Neural cell (in vitro differentiated cells): ENCODE measurements at regions not wholly inside any gene's neighbourhood (a gene's known extent, or its start where the extent isn't known, plus 50 kb on each side); places are given as distances from the start of the nearest gene placed in this dataset.

Source experiments
- H2AFZ ChIP-seq: fragments of 200-600, 300-800 bp; sonication (generic), shearing (Covaris generic); 2 replicates; pipeline ENCODE4 v1.6.0; 2014; ENCODE audit warnings: low read depth, mild to moderate bottlenecking, antibody characterized with exemption, low read length, moderate library complexity
- H3F3A ChIP-seq: fragments of 200-600 bp; shearing (Covaris generic); 2 replicates; pipeline ENCODE4 v1.6.1; 2016; ENCODE audit warnings: mild to moderate bottlenecking, moderate library complexity, mixed read lengths, antibody characterized with exemption, low read length; ENCODE audit not compliant: insufficient read depth, poor library complexity, severe bottlenecking
- H3K27ac ChIP-seq: fragments of 200-600, 300-800 bp; sonication (generic), shearing (Covaris generic); 2 replicates; pipeline ENCODE4 v1.5.1; 2014; ENCODE audit warnings: mild to moderate bottlenecking, low read length, moderate library complexity
- H3K27me3 ChIP-seq: fragments of 300-800, 200-600 bp; sonication (generic), shearing (Covaris generic); 2 replicates; pipeline ENCODE4 v1.6.0; 2014; ENCODE audit warnings: mild to moderate bottlenecking, low read depth, low read length, moderate library complexity; ENCODE audit not compliant: insufficient read depth
- H3K36me3 ChIP-seq: fragments of 300-800, 200-600 bp; sonication (generic), shearing (Covaris generic); 2 replicates; pipeline ENCODE4 v1.5.1; 2014; ENCODE audit warnings: mild to moderate bottlenecking, antibody characterized with exemption, low read length, moderate library complexity; ENCODE audit not compliant: insufficient read depth
- H3K4me2 ChIP-seq: fragments of 300-800, 200-600 bp; sonication (generic), shearing (Covaris generic); 2 replicates; pipeline ENCODE4 v1.6.0; 2014; ENCODE audit warnings: mild to moderate bottlenecking, low read length
- H3K4me3 ChIP-seq: fragments of 300-800, 200-600 bp; sonication (generic), shearing (Covaris generic); 2 replicates; pipeline ENCODE4 v1.5.1; 2014; ENCODE audit warnings: mild to moderate bottlenecking, low read length, moderate library complexity
- H3K79me2 ChIP-seq: fragments of 200-600 bp; shearing (Covaris generic); replicated peaks from 2 replicates; pipeline ENCODE4 v1.6.0; 2014; ENCODE audit warnings: mild to moderate bottlenecking, low read length, moderate library complexity; ENCODE audit not compliant: insufficient read depth
- H3K9ac ChIP-seq: fragments of 300-800, 200-600 bp; sonication (generic), shearing (Covaris generic); 2 replicates; pipeline ENCODE4 v1.6.1; 2016; ENCODE audit warnings: mild to moderate bottlenecking, low read length, mixed read lengths
- H3K9me2 ChIP-seq: fragments of 200-600 bp; shearing (Covaris generic); 2 replicates; pipeline ENCODE4 v1.6.1; 2016; ENCODE audit warnings: mild to moderate bottlenecking, low read length, mixed read lengths; ENCODE audit not compliant: insufficient read depth
- H3K9me3 ChIP-seq: fragments of 200-600, 300-800 bp; sonication (generic), shearing (Covaris generic); 2 replicates; pipeline ENCODE4 v1.6.1; 2016; ENCODE audit warnings: mild to moderate bottlenecking, mixed run types, low read length, moderate library complexity, mixed read lengths
- H4K20me1 ChIP-seq: fragments of 200-600 bp; shearing (Covaris generic); 2 replicates; pipeline ENCODE4 v1.6.1; 2016; ENCODE audit warnings: mild to moderate bottlenecking, mixed run types; ENCODE audit not compliant: insufficient read depth
- EP300 ChIP-seq: fragments of 450-650 bp; conservative IDR thresholded peaks from 2 replicates; pipeline ENCODE4 v1.6.1; 2014; ENCODE audit warnings: antibody characterized with exemption, mild to moderate bottlenecking, moderate library complexity; ENCODE audit not compliant: poor library complexity, severe bottlenecking
- EZH2 ChIP-seq: fragments of 200-600, 300-800 bp; shearing (Covaris generic), sonication (generic); IDR thresholded peaks from 2 replicates; pipeline ENCODE4 v1.6.1; 2014; ENCODE audit warnings: antibody characterized with exemption, low read length, borderline replicate concordance, mild to moderate bottlenecking; ENCODE audit not compliant: insufficient read depth, poor library complexity, severe bottlenecking
- MXI1 ChIP-seq: fragments of 450-650 bp; conservative IDR thresholded peaks from 2 replicates; pipeline ENCODE4 v1.6.1; 2014; ENCODE audit warnings: antibody characterized with exemption, mild to moderate bottlenecking; ENCODE audit not compliant: poor library complexity, severe bottlenecking
- POLR2AphosphoS5 ChIP-seq: IDR thresholded peaks from 2 replicates; pipeline ENCODE4 v1.6.1; 2012
- RAD21 ChIP-seq: fragments of 450-650 bp; conservative IDR thresholded peaks from 2 replicates; pipeline ENCODE4 v1.6.1; 2014; ENCODE audit warnings: antibody characterized with exemption, mild to moderate bottlenecking, moderate library complexity
- SMC3 ChIP-seq: fragments of 450-650 bp; conservative IDR thresholded peaks from 2 replicates; pipeline ENCODE4 v1.6.1; 2014; ENCODE audit warnings: antibody characterized with exemption, mild to moderate bottlenecking, moderate library complexity; ENCODE audit not compliant: poor library complexity
- TAF1 ChIP-seq: IDR thresholded peaks from 2 replicates; pipeline ENCODE4 v1.6.1; 2012; ENCODE audit warnings: low read depth
- TF ChIP-seq, protein P1 (sequence below): IDR thresholded peaks from 2 replicates; pipeline ENCODE4 v1.6.1; 2012; ENCODE audit warnings: borderline replicate concordance
- TF ChIP-seq, protein P2 (sequence below): fragments of 450-650 bp; IDR thresholded peaks from 2 replicates; pipeline ENCODE4 v1.5.1; 2014; ENCODE audit warnings: antibody characterized with exemption, mild to moderate bottlenecking, moderate library complexity; ENCODE audit not compliant: poor library complexity, severe bottlenecking

DNA sequence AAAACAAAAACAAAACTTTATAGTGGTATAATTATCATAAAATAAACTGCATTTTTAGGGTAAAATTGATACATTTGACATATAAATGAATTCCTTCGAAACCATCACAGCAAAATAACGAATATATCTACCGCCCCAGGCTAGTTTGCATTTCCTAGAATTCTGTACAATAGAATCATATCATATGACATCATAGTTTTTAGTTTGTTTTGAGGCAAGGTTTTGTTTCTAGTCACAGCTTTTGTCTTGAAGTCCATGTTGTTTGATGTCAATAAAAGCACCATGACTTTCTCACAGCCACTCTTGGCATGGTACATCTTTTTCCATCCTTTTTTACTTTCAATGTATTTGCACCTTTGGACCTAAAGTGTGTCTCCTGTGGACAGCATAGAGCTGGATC, 102.9 kb downstream of the FOXL3 start:
- Histone ChIP-seq H4K20me1 (no peaks in the 10 kb centered on the region), H3K4me3 (no peak overlapping the region), H3F3A (no peaks in the 10 kb centered on the region), H2AFZ (no peak overlapping the region), H3K79me2 (no peaks in the 10 kb centered on the region), H3K27ac (no peak overlapping the region), H3K9me2 (no peaks in the 10 kb centered on the region), H3K9ac (no peak overlapping the region), H3K36me3 (no peaks in the 10 kb centered on the region), H3K4me2 (no peak overlapping the region), H3K9me3 (no peaks in the 10 kb centered on the region), H3K27me3 (no peaks in the 10 kb centered on the region)
- TF ChIP-seq TAF1: no peak
- TF ChIP-seq, protein P1, sequence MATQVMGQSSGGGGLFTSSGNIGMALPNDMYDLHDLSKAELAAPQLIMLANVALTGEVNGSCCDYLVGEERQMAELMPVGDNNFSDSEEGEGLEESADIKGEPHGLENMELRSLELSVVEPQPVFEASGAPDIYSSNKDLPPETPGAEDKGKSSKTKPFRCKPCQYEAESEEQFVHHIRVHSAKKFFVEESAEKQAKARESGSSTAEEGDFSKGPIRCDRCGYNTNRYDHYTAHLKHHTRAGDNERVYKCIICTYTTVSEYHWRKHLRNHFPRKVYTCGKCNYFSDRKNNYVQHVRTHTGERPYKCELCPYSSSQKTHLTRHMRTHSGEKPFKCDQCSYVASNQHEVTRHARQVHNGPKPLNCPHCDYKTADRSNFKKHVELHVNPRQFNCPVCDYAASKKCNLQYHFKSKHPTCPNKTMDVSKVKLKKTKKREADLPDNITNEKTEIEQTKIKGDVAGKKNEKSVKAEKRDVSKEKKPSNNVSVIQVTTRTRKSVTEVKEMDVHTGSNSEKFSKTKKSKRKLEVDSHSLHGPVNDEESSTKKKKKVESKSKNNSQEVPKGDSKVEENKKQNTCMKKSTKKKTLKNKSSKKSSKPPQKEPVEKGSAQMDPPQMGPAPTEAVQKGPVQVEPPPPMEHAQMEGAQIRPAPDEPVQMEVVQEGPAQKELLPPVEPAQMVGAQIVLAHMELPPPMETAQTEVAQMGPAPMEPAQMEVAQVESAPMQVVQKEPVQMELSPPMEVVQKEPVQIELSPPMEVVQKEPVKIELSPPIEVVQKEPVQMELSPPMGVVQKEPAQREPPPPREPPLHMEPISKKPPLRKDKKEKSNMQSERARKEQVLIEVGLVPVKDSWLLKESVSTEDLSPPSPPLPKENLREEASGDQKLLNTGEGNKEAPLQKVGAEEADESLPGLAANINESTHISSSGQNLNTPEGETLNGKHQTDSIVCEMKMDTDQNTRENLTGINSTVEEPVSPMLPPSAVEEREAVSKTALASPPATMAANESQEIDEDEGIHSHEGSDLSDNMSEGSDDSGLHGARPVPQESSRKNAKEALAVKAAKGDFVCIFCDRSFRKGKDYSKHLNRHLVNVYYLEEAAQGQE: no peak
- TF ChIP-seq, protein P2, sequence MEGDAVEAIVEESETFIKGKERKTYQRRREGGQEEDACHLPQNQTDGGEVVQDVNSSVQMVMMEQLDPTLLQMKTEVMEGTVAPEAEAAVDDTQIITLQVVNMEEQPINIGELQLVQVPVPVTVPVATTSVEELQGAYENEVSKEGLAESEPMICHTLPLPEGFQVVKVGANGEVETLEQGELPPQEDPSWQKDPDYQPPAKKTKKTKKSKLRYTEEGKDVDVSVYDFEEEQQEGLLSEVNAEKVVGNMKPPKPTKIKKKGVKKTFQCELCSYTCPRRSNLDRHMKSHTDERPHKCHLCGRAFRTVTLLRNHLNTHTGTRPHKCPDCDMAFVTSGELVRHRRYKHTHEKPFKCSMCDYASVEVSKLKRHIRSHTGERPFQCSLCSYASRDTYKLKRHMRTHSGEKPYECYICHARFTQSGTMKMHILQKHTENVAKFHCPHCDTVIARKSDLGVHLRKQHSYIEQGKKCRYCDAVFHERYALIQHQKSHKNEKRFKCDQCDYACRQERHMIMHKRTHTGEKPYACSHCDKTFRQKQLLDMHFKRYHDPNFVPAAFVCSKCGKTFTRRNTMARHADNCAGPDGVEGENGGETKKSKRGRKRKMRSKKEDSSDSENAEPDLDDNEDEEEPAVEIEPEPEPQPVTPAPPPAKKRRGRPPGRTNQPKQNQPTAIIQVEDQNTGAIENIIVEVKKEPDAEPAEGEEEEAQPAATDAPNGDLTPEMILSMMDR: no peak
- no peak for TF ChIP-seq RAD21
- no peak for TF ChIP-seq EZH2
- TF ChIP-seq POLR2AphosphoS5: no peak
- no peak for TF ChIP-seq MXI1
- no peak for TF ChIP-seq SMC3
- TF ChIP-seq EP300: no peak

DNA sequence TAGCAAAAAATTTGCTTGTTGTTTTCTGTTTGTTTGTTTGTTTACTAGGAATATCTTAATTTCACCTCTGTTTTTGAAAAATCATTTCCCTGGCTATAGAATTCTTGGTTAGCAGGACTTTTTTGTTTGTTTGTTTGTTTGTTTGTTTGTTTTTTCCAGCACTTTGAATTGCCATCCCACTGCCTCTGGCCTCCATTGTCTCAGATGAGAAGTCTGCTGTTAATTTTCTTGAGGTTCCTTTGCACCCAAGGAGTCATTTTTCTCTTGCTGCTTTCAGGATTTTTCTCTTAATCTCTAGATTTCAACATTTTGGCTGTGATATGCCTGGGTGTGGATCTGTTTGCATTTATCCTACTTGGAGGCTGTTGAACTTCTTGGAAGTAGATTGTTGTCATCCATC, 105.7 kb downstream of the FOXL3 start:
- Histone ChIP-seq H3K9me3 (peaks cover 4% of the 10 kb centered on the region), H3K79me2 (no peaks in the 10 kb centered on the region), H2AFZ (no peak overlapping the region), H3K4me3 (no peak overlapping the region), H3K36me3 (no peaks in the 10 kb centered on the region), H3K27ac (no peak overlapping the region), H3K4me2 (no peak overlapping the region), H3K27me3 (no peaks in the 10 kb centered on the region), H4K20me1 (no peaks in the 10 kb centered on the region), H3K9me2 (no peaks in the 10 kb centered on the region), H3F3A (no peaks in the 10 kb centered on the region), H3K9ac (no peak overlapping the region)
- TF ChIP-seq EZH2: no peak
- TF ChIP-seq, protein P1: no peak
- TF ChIP-seq MXI1: no peak
- no peak for TF ChIP-seq SMC3
- no peak for TF ChIP-seq EP300
- no peak for TF ChIP-seq TAF1
- TF ChIP-seq, protein P2: no peak
- no peak for TF ChIP-seq POLR2AphosphoS5
- no peak for TF ChIP-seq RAD21
